ENCODE measurements at regions not wholly inside any gene's neighbourhood (a gene's known extent, or its start where the extent isn't known, plus 50 kb on each side); places are given as distances from the start of the nearest gene placed in this dataset.
"Not testable (repeated sequence)": the region's sequence is repeated elsewhere in the genome, so short reads cannot be mapped to it uniquely, and the experiment has no call there.

DNA sequence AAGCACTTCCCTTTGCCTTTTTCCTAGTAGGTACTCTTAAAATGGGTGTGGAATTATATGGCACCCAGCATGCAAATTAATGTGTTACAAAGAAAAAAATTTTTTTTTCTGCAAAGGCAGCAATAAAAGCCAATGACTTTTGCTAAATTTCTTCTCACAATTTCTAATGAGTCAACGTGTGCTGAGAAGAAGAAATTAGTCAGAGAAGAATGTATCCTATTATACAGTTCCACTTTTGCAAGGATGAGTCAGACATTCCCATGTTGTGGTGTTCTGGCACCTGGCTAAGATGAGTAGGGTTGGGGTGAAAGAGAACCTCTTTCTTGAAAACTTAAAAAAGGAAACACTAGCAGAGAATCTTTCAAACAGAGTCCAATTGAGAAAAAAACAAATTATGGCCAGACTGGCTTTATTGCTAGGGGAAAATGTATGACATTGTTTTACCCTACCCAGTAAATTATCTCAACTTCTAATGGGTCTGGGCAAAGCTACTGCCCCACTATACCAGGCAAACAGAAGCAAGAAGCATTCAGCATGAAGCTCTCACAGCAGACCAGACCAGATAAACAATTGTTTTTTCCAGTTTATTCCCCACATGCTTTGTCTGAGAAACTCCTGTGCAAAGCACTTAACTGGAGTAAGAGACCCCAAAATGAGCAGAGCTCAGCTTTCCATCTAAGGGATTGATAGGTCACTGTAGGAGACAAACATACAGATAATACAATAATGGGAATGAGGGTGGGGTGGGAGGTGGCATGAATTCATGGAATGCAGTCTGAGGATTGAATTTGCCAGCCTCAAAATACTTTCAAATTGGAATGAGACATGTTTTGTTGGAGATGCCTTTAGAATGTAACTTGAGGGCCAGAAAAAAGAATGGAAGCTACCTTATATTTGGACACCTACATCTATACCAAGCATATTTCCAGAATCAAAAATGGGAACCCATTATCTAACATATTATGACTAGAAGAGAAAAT lies 220.8 kb upstream of the RFX3 start:
- Histone ChIP-seq H3K4me3 (ENCODE audit: extremely low read depth, insufficient read depth, low read length, poor library complexity, severe bottlenecking) (no peak overlapping the region), H3K36me3 (ENCODE audit: control insufficient read depth, insufficient read depth, low read length) (no peaks in the 10 kb centered on the region), H3K4me1 (ENCODE audit: control insufficient read depth, insufficient read depth, low read length, poor library complexity, severe bottlenecking) (peaks cover 13% of the 10 kb centered on the region), H3K9me3 (ENCODE audit: control insufficient read depth, low read length) (peaks cover 4% of the 10 kb centered on the region), H3K27ac (ENCODE audit: low read depth, low read length, severe bottlenecking) (peak overlapping the region; percentile 65)
- no CpG with 5 or more reads among the region's 1 CpG for WGBS, 2 experiments (ENCODE audit: insufficient coverage in 2 of 2)

DNA sequence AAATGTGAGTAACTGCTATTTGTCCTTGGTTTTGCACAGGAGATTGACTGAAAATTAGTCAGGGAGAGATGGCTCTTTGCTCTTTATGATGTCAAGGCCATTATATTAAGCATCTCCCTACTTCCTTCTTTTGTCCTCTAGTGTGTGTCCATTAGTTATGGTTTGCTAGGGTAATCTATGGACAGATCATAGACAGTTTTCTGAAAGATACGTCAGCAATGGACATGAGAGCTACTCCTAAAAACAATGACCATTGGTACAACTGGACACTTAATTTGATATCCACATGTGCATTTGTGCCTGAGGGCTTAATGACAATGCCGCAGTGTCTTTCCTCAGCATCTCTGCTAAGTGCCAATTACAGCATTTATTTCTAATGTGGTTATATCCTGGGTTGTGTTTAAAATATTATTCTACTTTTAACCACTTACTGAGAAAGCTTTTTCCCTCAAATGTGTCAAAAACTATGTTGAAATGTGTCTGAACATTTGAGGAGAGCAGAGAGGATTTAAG lies 218.2 kb upstream of the RFX3 start:
- H3K36me3 ChIP-seq (ENCODE audit: control insufficient read depth, insufficient read depth, low read length): no peaks in the 10 kb centered on the region

DNA sequence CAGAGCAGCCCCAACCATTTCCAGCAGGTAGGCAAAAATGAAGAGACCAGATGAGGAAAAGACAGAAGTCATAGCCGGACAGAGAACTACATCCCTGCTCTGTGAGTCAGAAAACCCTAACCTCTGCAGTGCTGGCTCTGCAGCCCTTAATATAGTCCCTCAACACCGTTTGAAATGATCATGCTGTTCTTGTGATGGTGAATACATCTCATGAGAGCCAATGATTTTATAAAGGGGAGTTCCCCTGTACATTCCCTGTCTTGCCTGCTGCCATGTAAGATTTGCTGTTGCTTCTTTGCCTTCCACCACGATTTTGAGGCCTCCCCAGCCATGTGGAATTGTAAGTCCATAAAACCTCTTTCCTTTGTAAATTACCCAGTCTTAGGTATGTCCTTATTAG lies 216.8 kb upstream of the RFX3 start:
- Histone ChIP-seq H3K27ac (ENCODE audit: low read depth, low read length, severe bottlenecking) (no peak overlapping the region), H3K4me1 (ENCODE audit: control insufficient read depth, insufficient read depth, low read length, poor library complexity, severe bottlenecking) (peaks cover 13% of the 10 kb centered on the region), H3K9me3 (ENCODE audit: control insufficient read depth, low read length) (peaks cover 4% of the 10 kb centered on the region), H3K4me3 (ENCODE audit: extremely low read depth, insufficient read depth, low read length, poor library complexity, severe bottlenecking) (no peak overlapping the region), H3K36me3 (ENCODE audit: control insufficient read depth, insufficient read depth, low read length) (no peaks in the 10 kb centered on the region)
- 94% methylated on average over 2 of the region's 3 CpGs; no CpG with 5 or more reads in 1 of the 2 experiments for WGBS, 2 experiments (ENCODE audit: insufficient coverage in 2 of 2)

More for the DNA sequence above, 218.2 kb upstream of the RFX3 start:
- no peak overlapping the region for H3K27ac ChIP-seq (ENCODE audit: low read depth, low read length, severe bottlenecking)
- H3K4me3 ChIP-seq (ENCODE audit: extremely low read depth, insufficient read depth, low read length, poor library complexity, severe bottlenecking): no peak overlapping the region
- WGBS, 2 experiments (ENCODE audit: insufficient coverage in 2 of 2): 73% methylated on average over 1 of the region's 2 CpGs; no CpG with 5 or more reads in 1 of the 2 experiments
- H3K4me1 ChIP-seq (ENCODE audit: control insufficient read depth, insufficient read depth, low read length, poor library complexity, severe bottlenecking): peaks cover 13% of the 10 kb centered on the region
- H3K9me3 ChIP-seq (ENCODE audit: control insufficient read depth, low read length): peaks cover 4% of the 10 kb centered on the region

DNA sequence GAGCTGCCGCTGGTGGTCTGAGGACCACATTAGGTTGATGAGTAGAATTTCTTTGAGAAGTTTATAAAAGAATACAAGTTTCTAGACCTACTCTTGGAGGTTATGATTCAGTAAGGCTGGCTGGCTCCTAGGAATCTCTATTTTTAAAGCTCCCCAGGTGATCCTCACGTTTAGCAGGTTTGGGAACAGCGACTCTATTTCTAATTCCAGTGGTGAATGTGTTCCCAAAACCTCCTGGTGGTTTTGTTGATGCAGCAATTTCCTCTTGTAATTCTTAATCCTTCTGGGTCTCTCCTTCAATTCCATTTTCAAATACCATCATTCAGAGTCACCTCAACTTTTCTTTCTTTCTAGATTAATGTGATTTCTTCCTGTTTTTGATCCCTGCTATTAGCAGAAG lies 215.9 kb upstream of the RFX3 start:
- H3K9me3 ChIP-seq (ENCODE audit: control insufficient read depth, low read length): peaks cover 4% of the 10 kb centered on the region
- no peak overlapping the region for H3K27ac ChIP-seq (ENCODE audit: low read depth, low read length, severe bottlenecking)
- peaks cover 7% of the 10 kb centered on the region for H3K4me1 ChIP-seq (ENCODE audit: control insufficient read depth, insufficient read depth, low read length, poor library complexity, severe bottlenecking)
- WGBS, 2 experiments (ENCODE audit: insufficient coverage in 2 of 2): 75 to 81% methylated on average over 2 of the region's 3 CpGs
- no peaks in the 10 kb centered on the region for H3K36me3 ChIP-seq (ENCODE audit: control insufficient read depth, insufficient read depth, low read length)
- no peak overlapping the region for H3K4me3 ChIP-seq (ENCODE audit: extremely low read depth, insufficient read depth, low read length, poor library complexity, severe bottlenecking)

DNA sequence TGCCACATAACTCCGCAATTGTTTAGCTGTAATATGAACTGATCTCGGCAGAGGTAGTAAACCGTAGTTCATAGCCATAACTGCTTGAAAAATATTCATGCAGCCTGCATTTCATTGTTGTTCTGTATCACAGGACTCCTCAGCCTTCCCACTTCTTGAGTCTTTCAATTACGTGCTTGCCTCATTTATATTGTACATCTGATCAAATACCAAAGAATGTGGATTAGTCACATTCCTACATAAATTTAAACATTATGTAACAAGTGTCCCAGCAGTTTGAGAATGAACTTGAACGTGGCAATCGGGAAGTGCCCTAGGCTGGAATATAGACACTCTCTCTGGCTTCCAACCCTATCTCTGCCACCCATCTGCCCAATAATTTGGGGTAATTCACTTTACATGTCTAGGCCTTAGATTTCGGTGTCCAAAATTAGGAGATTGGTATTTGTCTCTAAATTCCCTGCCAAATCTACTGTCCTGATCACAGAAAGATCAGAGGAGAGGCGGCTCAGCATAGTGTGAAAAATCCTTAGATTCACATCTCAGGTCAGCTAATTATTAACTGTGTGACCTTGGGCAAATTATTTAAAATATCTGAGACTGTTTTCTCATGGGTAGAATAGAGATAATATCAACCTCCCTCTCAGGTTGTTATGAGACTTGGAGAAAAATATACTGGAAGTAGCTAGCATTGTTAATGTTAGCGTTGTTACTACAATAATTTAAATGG lies 215.1 kb upstream of the RFX3 start:
- Histone ChIP-seq H3K4me1 (ENCODE audit: control insufficient read depth, insufficient read depth, low read length, poor library complexity, severe bottlenecking) (no peaks in the 10 kb centered on the region), H3K9me3 (ENCODE audit: control insufficient read depth, low read length) (peaks cover 4% of the 10 kb centered on the region), H3K36me3 (ENCODE audit: control insufficient read depth, insufficient read depth, low read length) (no peaks in the 10 kb centered on the region), H3K27ac (ENCODE audit: low read depth, low read length, severe bottlenecking) (no peak overlapping the region), H3K4me3 (ENCODE audit: extremely low read depth, insufficient read depth, low read length, poor library complexity, severe bottlenecking) (no peak overlapping the region)
- 90 to 97% methylated on average over 5 to 7 of the region's 9 CpGs for WGBS, 2 experiments (ENCODE audit: insufficient coverage in 2 of 2)

DNA sequence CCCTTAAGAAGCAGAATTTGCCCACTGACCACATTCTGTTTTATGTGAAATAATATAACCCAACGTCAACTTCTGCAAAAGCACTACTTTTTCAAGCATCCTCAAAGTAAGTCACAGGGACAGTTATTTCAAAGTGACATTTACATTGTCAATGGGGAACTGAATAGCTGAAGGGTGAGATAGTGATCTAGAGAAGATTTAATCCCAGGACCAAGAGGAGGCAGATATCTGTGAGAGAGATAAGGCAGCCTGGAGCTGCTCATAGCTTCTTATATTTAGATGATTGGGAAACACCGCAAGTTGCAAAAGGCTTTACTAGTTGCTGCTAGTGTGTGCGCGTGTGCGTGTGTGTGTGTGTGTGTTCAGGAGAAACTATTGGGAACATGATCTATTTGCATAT lies 210.4 kb upstream of the RFX3 start:
- Histone ChIP-seq H3K4me3 (ENCODE audit: extremely low read depth, insufficient read depth, low read length, poor library complexity, severe bottlenecking) (no peak overlapping the region), H3K9me3 (ENCODE audit: control insufficient read depth, low read length) (no peaks in the 10 kb centered on the region), H3K36me3 (ENCODE audit: control insufficient read depth, insufficient read depth, low read length) (no peaks in the 10 kb centered on the region), H3K27ac (ENCODE audit: low read depth, low read length, severe bottlenecking) (no peak overlapping the region), H3K4me1 (ENCODE audit: control insufficient read depth, insufficient read depth, low read length, poor library complexity, severe bottlenecking) (no peaks in the 10 kb centered on the region)
- 100% methylated on average over 1 of the region's 5 CpGs for WGBS, 2 experiments (ENCODE audit: insufficient coverage in 2 of 2)

DNA sequence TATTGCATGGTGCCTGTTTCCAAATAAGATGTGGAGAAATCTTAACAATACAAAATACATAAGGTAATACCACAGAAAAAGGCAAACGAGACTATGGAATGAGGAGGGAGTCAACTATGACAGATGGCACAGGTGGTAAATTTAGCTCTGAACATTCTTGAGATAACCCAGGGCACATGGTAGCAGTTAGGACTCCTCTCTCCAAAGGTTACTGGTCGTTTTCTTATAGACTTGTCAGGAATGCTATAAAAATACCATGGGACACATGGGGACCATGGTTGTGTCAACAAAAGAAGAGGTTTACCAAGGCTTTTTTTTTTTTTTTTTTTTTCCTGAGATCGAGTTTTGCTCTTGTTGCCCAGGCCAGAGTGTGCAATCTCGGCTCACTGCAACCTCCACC lies 209.4 kb upstream of the RFX3 start:
- Histone ChIP-seq H3K4me3 (ENCODE audit: extremely low read depth, insufficient read depth, low read length, poor library complexity, severe bottlenecking) (no peak overlapping the region), H3K4me1 (ENCODE audit: control insufficient read depth, insufficient read depth, low read length, poor library complexity, severe bottlenecking) (no peaks in the 10 kb centered on the region), H3K9me3 (ENCODE audit: control insufficient read depth, low read length) (no peaks in the 10 kb centered on the region), H3K36me3 (ENCODE audit: control insufficient read depth, insufficient read depth, low read length) (no peaks in the 10 kb centered on the region), H3K27ac (ENCODE audit: low read depth, low read length, severe bottlenecking) (no peak overlapping the region)
- WGBS, 2 experiments (ENCODE audit: insufficient coverage in 2 of 2): 89 to 100% methylated on average over 1 to 2 of the region's 4 CpGs

DNA sequence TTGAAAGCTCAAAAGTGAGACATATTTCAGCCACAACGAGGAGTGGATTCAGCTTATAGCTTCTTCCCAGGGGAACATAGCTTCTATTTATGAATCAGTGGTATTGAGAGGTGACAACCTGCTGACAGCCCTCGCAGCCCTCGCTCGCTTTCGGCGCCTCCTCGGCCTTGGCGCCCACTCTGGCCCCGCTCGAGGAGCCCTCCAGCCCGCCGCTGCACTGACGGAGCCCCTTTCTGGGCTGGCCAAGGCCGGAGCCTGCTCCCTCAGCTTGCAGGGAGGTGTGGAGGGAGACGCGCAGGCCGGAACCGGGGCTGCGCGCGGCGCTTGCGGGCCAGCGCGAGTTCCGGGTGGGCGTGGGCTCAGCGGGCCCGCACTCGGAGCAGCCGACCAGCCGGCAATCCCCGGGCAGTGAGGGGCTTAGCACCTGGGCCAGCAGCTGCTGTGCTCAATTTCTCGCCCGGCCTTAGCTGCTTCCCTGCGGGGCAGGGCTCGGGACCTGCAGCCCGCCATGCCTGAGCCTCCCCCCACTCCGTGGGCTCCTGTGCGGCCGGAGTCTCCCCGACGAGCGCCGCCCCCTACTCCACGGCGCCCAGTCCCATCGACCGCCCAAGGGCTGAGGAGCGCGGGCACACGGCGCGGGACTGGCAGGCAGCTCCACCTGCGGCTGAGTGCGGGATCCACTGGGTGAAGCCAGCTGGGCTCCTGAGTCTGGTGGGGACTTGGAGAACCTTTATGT lies 207.9 kb upstream of the RFX3 start:
- not testable (repeated sequence) for H3K4me1 ChIP-seq (ENCODE audit: control insufficient read depth, insufficient read depth, low read length, poor library complexity, severe bottlenecking); H3K27ac ChIP-seq (ENCODE audit: low read depth, low read length, severe bottlenecking); H3K4me3 ChIP-seq (ENCODE audit: extremely low read depth, insufficient read depth, low read length, poor library complexity, severe bottlenecking); H3K9me3 ChIP-seq (ENCODE audit: control insufficient read depth, low read length); H3K36me3 ChIP-seq (ENCODE audit: control insufficient read depth, insufficient read depth, low read length)
- 95 to 97% methylated on average over 27 to 48 of the region's 56 CpGs for WGBS, 2 experiments (ENCODE audit: insufficient coverage in 2 of 2)

DNA sequence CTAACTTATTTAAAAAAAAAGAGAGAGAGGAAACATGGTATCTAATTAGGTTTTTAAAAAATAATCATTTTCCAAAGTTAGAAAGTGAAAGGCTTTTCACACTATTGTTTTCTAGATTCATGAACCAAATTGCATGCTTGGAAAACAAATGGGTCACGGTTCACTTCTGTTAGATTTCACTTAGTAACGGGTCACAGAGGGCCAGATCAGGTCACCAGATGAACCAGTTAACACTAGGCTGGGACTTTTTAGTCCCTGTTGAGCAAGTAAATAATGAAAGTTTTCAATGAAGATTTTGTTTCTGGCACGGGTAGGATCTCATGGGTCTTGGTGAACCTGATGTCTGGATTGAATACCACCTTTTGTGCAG lies 207.2 kb upstream of the RFX3 start:
- 44 to 57% methylated on average over 2 of the region's 3 CpGs for WGBS, 2 experiments (ENCODE audit: insufficient coverage in 2 of 2)
- Histone ChIP-seq H3K27ac (ENCODE audit: low read depth, low read length, severe bottlenecking) (no peak overlapping the region), H3K4me3 (ENCODE audit: extremely low read depth, insufficient read depth, low read length, poor library complexity, severe bottlenecking) (no peak overlapping the region)

More for the DNA sequence above, 207.2 kb upstream of the RFX3 start:
- Histone ChIP-seq H3K9me3 (ENCODE audit: control insufficient read depth, low read length) (no peaks in the 10 kb centered on the region), H3K4me1 (ENCODE audit: control insufficient read depth, insufficient read depth, low read length, poor library complexity, severe bottlenecking) (no peaks in the 10 kb centered on the region), H3K36me3 (ENCODE audit: control insufficient read depth, insufficient read depth, low read length) (no peaks in the 10 kb centered on the region)

All from mesodermal cell (in vitro differentiated cells).